ENCODE measurements at regions not wholly inside any gene's neighbourhood (a gene's known extent, or its start where the extent isn't known, plus 50 kb on each side); places are given as distances from the start of the nearest gene placed in this dataset.

DNA sequence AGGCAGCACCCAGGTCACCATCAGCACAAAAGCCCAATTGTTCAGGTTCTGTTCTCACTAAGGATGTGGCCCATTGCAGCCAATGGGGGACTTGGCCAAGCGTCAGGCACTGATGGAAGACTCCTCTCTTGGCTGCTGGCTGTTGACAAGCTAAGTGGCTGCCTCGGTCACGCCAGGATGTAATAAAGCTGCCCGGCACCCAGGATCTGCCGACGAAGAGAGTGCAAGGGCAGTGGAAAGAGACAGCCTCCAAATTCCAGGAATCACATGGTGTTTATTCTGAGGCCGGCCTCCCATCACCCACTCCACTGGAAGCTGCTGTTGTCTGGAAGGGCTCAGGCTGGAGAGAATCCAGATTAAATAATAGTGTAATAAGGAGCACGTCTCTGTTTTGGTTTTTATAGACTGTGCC, 451.8 kb upstream of the TBX3 start:
- Histone ChIP-seq H3K9ac (ENCODE audit: insufficient read depth in 1 of 2, low read depth in 2 of 2, low read length in 2 of 2) (no peak overlapping the region), H3K4me1 (replicated peaks in 1 of 2; ENCODE audit: control insufficient read depth in 2 of 2, insufficient read depth in 2 of 2, low read length in 2 of 2) (no peaks in the 10 kb centered on the region), H3K79me2 (ENCODE audit: control insufficient read depth, insufficient read depth, low read length) (no peaks in the 10 kb centered on the region), H3K27ac (ENCODE audit: extremely low read depth, low read depth, low read length) (no peak overlapping the region), H3K4me2 (ENCODE audit: insufficient read depth, low read length) (no peak overlapping the region), H2AFZ (ENCODE audit: low read depth, low read length) (no peak overlapping the region), H3K9me3 (replicated peaks; ENCODE audit: control insufficient read depth, insufficient read depth, low read depth, low read length) (no peaks in the 10 kb centered on the region), H3K27me3 (ENCODE audit: control insufficient read depth in 2 of 2, insufficient read depth in 2 of 2, low read length in 2 of 2) (no peaks in the 10 kb centered on the region), H3K9me1 (ENCODE audit: control insufficient read depth, insufficient read depth, low read length) (no peaks in the 10 kb centered on the region), H3K4me3 (no peak overlapping the region), H4K20me1 (replicated peaks; ENCODE audit: control insufficient read depth, insufficient read depth, low read length) (no peaks in the 10 kb centered on the region), H3K36me3 (ENCODE audit: control insufficient read depth, insufficient read depth, low read length) (no peaks in the 10 kb centered on the region)
- ChIA-PET POLR2A (no interaction called here), CTCF (ENCODE audit: low intra/inter-chr PET ratio) (no interaction called here)
- FAIRE-seq (no peak), ATAC-seq (no peak), DNase-seq (ENCODE audit: extremely low read depth in 1 of 4, low spot score in 3 of 4) (no peak)
- no TSS peak for BruUV-seq (replicated peaks)
- in situ Hi-C loops (cut with MboI) (no loop called here), intact Hi-C loops (cut with micrococcal nuclease) (no loop called here)
- TF ChIP-seq CHD2 (IDR thresholded peaks at IDR 0.05; ENCODE audit: low read depth, low read length) (no peak), IRF2 (CRISPR knock-in tag; IDR thresholded peaks at IDR 0.05) (no peak), ATF2 (CRISPR knock-in tag; IDR thresholded peaks at IDR 0.05) (no peak), CAMTA2 (CRISPR knock-in tag; conservative IDR thresholded peaks at IDR 0.05) (no peak), HIVEP1 (CRISPR knock-in tag; IDR thresholded peaks at IDR 0.05) (no peak), MTA1 (IDR thresholded peaks at IDR 0.05; ENCODE audit: borderline replicate concordance) (no peak), FOXA3 (CRISPR knock-in tag; conservative IDR thresholded peaks at IDR 0.05 in 1 of 2, IDR thresholded peaks at IDR 0.05 in 1 of 2) (no peak), ZFP30 (CRISPR knock-in tag; IDR thresholded peaks at IDR 0.05; ENCODE audit: borderline replicate concordance) (no peak), ZNF324 (CRISPR knock-in tag; IDR thresholded peaks at IDR 0.05) (no peak), SUPT5H (IDR thresholded peaks at IDR 0.05) (no peak), ARHGAP35 (IDR thresholded peaks at IDR 0.05; ENCODE audit: partially characterized antibody) (no peak), AFF1 (IDR thresholded peaks at IDR 0.05; ENCODE audit: low read depth in 1 of 2, partially characterized antibody in 2 of 2) (no peak), ZNF224 (CRISPR knock-in tag; IDR thresholded peaks at IDR 0.05) (no peak), BCL6 (CRISPR knock-in tag; IDR thresholded peaks at IDR 0.05) (no peak)
- TF ChIP-seq, protein P1, sequence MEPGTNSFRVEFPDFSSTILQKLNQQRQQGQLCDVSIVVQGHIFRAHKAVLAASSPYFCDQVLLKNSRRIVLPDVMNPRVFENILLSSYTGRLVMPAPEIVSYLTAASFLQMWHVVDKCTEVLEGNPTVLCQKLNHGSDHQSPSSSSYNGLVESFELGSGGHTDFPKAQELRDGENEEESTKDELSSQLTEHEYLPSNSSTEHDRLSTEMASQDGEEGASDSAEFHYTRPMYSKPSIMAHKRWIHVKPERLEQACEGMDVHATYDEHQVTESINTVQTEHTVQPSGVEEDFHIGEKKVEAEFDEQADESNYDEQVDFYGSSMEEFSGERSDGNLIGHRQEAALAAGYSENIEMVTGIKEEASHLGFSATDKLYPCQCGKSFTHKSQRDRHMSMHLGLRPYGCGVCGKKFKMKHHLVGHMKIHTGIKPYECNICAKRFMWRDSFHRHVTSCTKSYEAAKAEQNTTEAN (CRISPR knock-in tag; IDR thresholded peaks at IDR 0.05) = no peak
- 0% methylated on average over 8 of the region's 8 CpGs for WGBS (ENCODE audit: insufficient coverage, low coverage, missing lambda C conversion rate)

Measured in K562 (cell line).